ENCODE measurements at regions not wholly inside any gene's neighbourhood (a gene's known extent, or its start where the extent isn't known, plus 50 kb on each side); places are given as distances from the start of the nearest gene placed in this dataset.

DNA sequence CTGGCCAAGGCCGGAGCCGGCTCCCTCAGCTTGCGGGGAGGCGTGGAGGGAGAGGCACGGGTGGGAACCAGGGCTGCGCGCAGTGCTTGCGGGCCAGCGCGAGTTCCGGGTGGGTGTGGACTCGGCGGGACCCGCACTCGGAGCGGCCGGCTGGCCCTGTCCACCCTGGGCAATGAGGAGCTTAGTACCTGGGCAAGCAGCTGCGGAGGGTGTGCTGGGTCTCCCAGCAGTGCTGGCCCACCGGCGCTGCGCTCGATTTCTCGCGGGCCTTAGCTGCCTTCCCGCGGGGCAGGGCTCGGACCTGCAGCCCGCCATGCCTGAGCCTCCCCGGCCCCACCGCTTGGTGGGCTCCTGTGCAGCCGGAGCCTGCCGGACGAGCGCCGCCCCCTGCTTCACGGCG is 91.4 kb upstream of the MAN1A1 start:
- TF ChIP-seq, protein P1, sequence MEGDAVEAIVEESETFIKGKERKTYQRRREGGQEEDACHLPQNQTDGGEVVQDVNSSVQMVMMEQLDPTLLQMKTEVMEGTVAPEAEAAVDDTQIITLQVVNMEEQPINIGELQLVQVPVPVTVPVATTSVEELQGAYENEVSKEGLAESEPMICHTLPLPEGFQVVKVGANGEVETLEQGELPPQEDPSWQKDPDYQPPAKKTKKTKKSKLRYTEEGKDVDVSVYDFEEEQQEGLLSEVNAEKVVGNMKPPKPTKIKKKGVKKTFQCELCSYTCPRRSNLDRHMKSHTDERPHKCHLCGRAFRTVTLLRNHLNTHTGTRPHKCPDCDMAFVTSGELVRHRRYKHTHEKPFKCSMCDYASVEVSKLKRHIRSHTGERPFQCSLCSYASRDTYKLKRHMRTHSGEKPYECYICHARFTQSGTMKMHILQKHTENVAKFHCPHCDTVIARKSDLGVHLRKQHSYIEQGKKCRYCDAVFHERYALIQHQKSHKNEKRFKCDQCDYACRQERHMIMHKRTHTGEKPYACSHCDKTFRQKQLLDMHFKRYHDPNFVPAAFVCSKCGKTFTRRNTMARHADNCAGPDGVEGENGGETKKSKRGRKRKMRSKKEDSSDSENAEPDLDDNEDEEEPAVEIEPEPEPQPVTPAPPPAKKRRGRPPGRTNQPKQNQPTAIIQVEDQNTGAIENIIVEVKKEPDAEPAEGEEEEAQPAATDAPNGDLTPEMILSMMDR (IDR thresholded peaks at IDR 0.05), result no peak
- TF ChIP-seq EZH2phosphoT487 (IDR thresholded peaks at IDR 0.05; ENCODE audit: borderline replicate concordance, low read depth) (no peak), EP300 (IDR thresholded peaks at IDR 0.05; ENCODE audit: borderline replicate concordance in 1 of 2, low read depth in 1 of 2, low read length in 1 of 2) (no peak), MXI1 (IDR thresholded peaks at IDR 0.05; ENCODE audit: low read depth, low read length) (no peak), TAF1 (IDR thresholded peaks at IDR 0.05; ENCODE audit: borderline replicate concordance, low read depth, low read length) (no peak), CHD2 (IDR thresholded peaks at IDR 0.05; ENCODE audit: low read length, partially characterized antibody) (no peak)
- TF ChIP-seq, protein P2, sequence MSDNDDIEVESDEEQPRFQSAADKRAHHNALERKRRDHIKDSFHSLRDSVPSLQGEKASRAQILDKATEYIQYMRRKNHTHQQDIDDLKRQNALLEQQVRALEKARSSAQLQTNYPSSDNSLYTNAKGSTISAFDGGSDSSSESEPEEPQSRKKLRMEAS (IDR thresholded peaks at IDR 0.05; ENCODE audit: low read depth), result no peak
